Natural killer cell (primary cell): ENCODE measurements at regions not wholly inside any gene's neighbourhood (a gene's known extent, or its start where the extent isn't known, plus 50 kb on each side); places are given as distances from the start of the nearest gene placed in this dataset.

Source experiments
- ATAC-seq, 3 donors: fragments of 150-1000 bp in 2 of 3; fragments of 200-7000 bp in 1 of 3; cut with Tn5 transposase; 1 replicate in 1 of 3; 2 replicates in 2 of 3; pipeline ENCODE4 v1.10.0; 2021; ENCODE audit warnings: mild to moderate bottlenecking in 2 of 3, moderate library complexity in 2 of 3
- DNase-seq, 2 donors: peaks; one replicate each; pipeline versions ENCODE4 v3.0.0 to v3.0.0-alpha.2; 2013 to 2021; ENCODE audit warnings: mixed read lengths in 1 of 2
- H3K27ac ChIP-seq: one replicate; pipeline ENCODE4 v1.5.1; 2013; ENCODE audit warnings: mild to moderate bottlenecking, low read length
- H3K27me3 ChIP-seq: one replicate; pipeline ENCODE4 v1.6.1; 2013; ENCODE audit warnings: low read length; ENCODE audit not compliant: control insufficient read depth, insufficient read depth
- H3K36me3 ChIP-seq: one replicate; pipeline ENCODE4 v1.6.1; 2013; ENCODE audit warnings: low read length; ENCODE audit not compliant: control insufficient read depth, insufficient read depth
- H3K4me1 ChIP-seq: one replicate; pipeline ENCODE4 v1.6.1; 2013; ENCODE audit warnings: low read length; ENCODE audit not compliant: control insufficient read depth, insufficient read depth
- H3K4me3 ChIP-seq: one replicate; pipeline ENCODE4 v1.5.1; 2013; ENCODE audit warnings: low read length
- H3K9me3 ChIP-seq: one replicate; pipeline ENCODE4 v1.6.1; 2013; ENCODE audit warnings: low read length; ENCODE audit not compliant: control insufficient read depth, insufficient read depth
- H3K27ac Mint-ChIP-seq, 2 donors: one replicate each; pipeline ENCODE4 v1.8.0; 2022; ENCODE audit warnings: mild to moderate bottlenecking in 2 of 2, mixed read lengths in 2 of 2, moderate library complexity in 1 of 2
- H3K27me3 Mint-ChIP-seq, 2 donors: one replicate each; pipeline ENCODE4 v1.8.0; 2022; ENCODE audit warnings: low read depth in 2 of 2, mixed read lengths in 2 of 2
- H3K36me3 Mint-ChIP-seq: one replicate; pipeline ENCODE4 v1.8.0; 2022; ENCODE audit warnings: mixed read lengths
- H3K4me1 Mint-ChIP-seq, 2 donors: one replicate each; pipeline ENCODE4 v1.8.0; 2022; ENCODE audit warnings: mixed read lengths in 2 of 2
- H3K4me3 Mint-ChIP-seq: one replicate; pipeline ENCODE4 v1.8.0; 2022; ENCODE audit warnings: mild to moderate bottlenecking, moderate library complexity, mixed read lengths
- H3K9me3 Mint-ChIP-seq, 2 donors: one replicate each; pipeline ENCODE4 v1.8.0; 2022; ENCODE audit warnings: mixed read lengths in 2 of 2
- CTCF ChIP-seq: fragments of 200-600 bp; IDR thresholded peaks from one replicate; pipeline ENCODE4 v1.8.0; 2022; ENCODE audit warnings: antibody characterized with exemption
- WGBS: methylation state at CpG from one replicate; pipeline ENCODE4 v1.1.7; 2013; ENCODE audit warnings: missing lambda C conversion rate; ENCODE audit not compliant: insufficient coverage; 5-methylcytosine and 5-hydroxymethylcytosine counted together
- intact Hi-C: fragments of 100-400 bp; cut with micrococcal nuclease; formaldehyde crosslinking; loops from one replicate; pipeline ENCODE4 v1.14.2; 2022

GRCh38 chr5:3194271-3194670 lies 401.4 kb upstream of the IRX1 start:
- DNase-seq (no peak), ATAC-seq (no peak)
- H3K27me3 ChIP-seq: no peaks in the 10 kb centered on the region
- no peaks in the 10 kb centered on the region for H3K4me1 Mint-ChIP-seq
- H3K9me3 Mint-ChIP-seq: no peaks in the 10 kb centered on the region
- no peaks in the 10 kb centered on the region for H3K36me3 ChIP-seq
- H3K4me1 ChIP-seq: no peaks in the 10 kb centered on the region
- no peaks in the 10 kb centered on the region for H3K9me3 ChIP-seq
- no peaks in the 10 kb centered on the region for H3K36me3 Mint-ChIP-seq
- intact Hi-C loops: no loop called here
- H3K4me3 ChIP-seq: no peak overlapping the region
- no peak overlapping the region for H3K4me3 Mint-ChIP-seq
- WGBS: 54% methylated on average over 7 of the region's 7 CpGs
- no peak overlapping the region for H3K27ac Mint-ChIP-seq
- H3K27me3 Mint-ChIP-seq: peaks cover 7 to 32% of the 10 kb centered on the region in 2 donors
- no peak for TF ChIP-seq CTCF
- H3K27ac ChIP-seq: no peak overlapping the region

GRCh38 chr5:3191585-3191984 lies 404.0 kb upstream of the IRX1 start:
- no peak overlapping the region for H3K27ac ChIP-seq
- intact Hi-C loops: no loop called here
- ATAC-seq: no peak
- Mint-ChIP-seq H3K36me3 (no peaks in the 10 kb centered on the region), H3K4me1 (no peaks in the 10 kb centered on the region), H3K27me3 (peaks cover 0 to 9% of the 10 kb centered on the region in 2 donors), H3K4me3 (no peak overlapping the region), H3K9me3 (no peaks in the 10 kb centered on the region), H3K27ac (no peak overlapping the region)
- DNase-seq: no peak
- no peaks in the 10 kb centered on the region for H3K36me3 ChIP-seq
- H3K27me3 ChIP-seq: no peaks in the 10 kb centered on the region
- TF ChIP-seq CTCF: no peak
- no peak overlapping the region for H3K4me3 ChIP-seq
- H3K4me1 ChIP-seq: no peaks in the 10 kb centered on the region
- no peaks in the 10 kb centered on the region for H3K9me3 ChIP-seq
- 84% methylated on average over 15 of the region's 15 CpGs for WGBS

GRCh38 chr5:3190930-3191329 lies 404.7 kb upstream of the IRX1 start:
- Histone ChIP-seq H3K27ac (no peak overlapping the region), H3K27me3 (no peaks in the 10 kb centered on the region), H3K4me1 (no peaks in the 10 kb centered on the region), H3K9me3 (no peaks in the 10 kb centered on the region), H3K4me3 (no peak overlapping the region), H3K36me3 (no peaks in the 10 kb centered on the region)
- 88% methylated on average over 8 of the region's 10 CpGs for WGBS
- Mint-ChIP-seq H3K27ac (no peak overlapping the region), H3K36me3 (no peaks in the 10 kb centered on the region), H3K4me1 (no peaks in the 10 kb centered on the region), H3K9me3 (no peaks in the 10 kb centered on the region), H3K27me3 (peaks cover 0 to 8% of the 10 kb centered on the region in 2 donors), H3K4me3 (no peak overlapping the region)
- no peak for ATAC-seq
- no peak for DNase-seq
- TF ChIP-seq CTCF: no peak
- intact Hi-C loops: no loop called here

GRCh38 chr5:3190433-3190832 lies 405.2 kb upstream of the IRX1 start:
- no CpG with 5 or more reads among the region's 1 CpG for WGBS
- TF ChIP-seq CTCF: no peak
- H3K27ac Mint-ChIP-seq: no peak overlapping the region
- peaks cover 0 to 3% of the 10 kb centered on the region in 2 donors for H3K27me3 Mint-ChIP-seq
- H3K36me3 Mint-ChIP-seq: no peaks in the 10 kb centered on the region
- no peaks in the 10 kb centered on the region for H3K9me3 Mint-ChIP-seq
- no peaks in the 10 kb centered on the region for H3K36me3 ChIP-seq
- no peaks in the 10 kb centered on the region for H3K9me3 ChIP-seq
- ATAC-seq (no peak), DNase-seq (no peak)
- no peaks in the 10 kb centered on the region for H3K4me1 ChIP-seq
- no peaks in the 10 kb centered on the region for H3K27me3 ChIP-seq
- H3K4me3 ChIP-seq: no peak overlapping the region
- intact Hi-C loops: no loop called here
- H3K4me1 Mint-ChIP-seq: no peaks in the 10 kb centered on the region
- H3K27ac ChIP-seq: no peak overlapping the region
- no peak overlapping the region for H3K4me3 Mint-ChIP-seq
